ENCODE measurements at regions not wholly inside any gene's neighbourhood (a gene's known extent, or its start where the extent isn't known, plus 50 kb on each side); places are given as distances from the start of the nearest gene placed in this dataset.

- H3K9me3 Mint-ChIP-seq (ENCODE audit: insufficient read depth), result peaks cover 2% of the 10 kb centered on the region
- H3K4me2 ChIP-seq (replicated peaks; ENCODE audit: low read depth, low read length, poor library complexity, severe bottlenecking), result no peak overlapping the region
- no peaks in the 10 kb centered on the region for H3K27me3 ChIP-seq (replicated peaks in 1 of 4; ENCODE audit: control extremely low read depth in 1 of 4, control insufficient read depth in 3 of 4, insufficient read depth in 4 of 4, low read length in 3 of 4)
- no peak overlapping the region for H3K4me3 ChIP-seq (ENCODE audit: control extremely low read depth in 1 of 5, extremely low read depth in 1 of 5, insufficient read depth in 1 of 5, low read depth in 2 of 5, low read length in 4 of 5)
- intact Hi-C loops (cut with micrococcal nuclease), result no loop called here
- no peaks in the 10 kb centered on the region for H3K4me1 ChIP-seq (ENCODE audit: control insufficient read depth in 2 of 2, insufficient read depth in 2 of 2, low read length in 2 of 2)
- no peak overlapping the region for H3K27ac Mint-ChIP-seq
- WGBS (ENCODE audit: insufficient coverage), result 100% methylated on average over 2 of the region's 5 CpGs
- H3K4me3 Mint-ChIP-seq, result no peak overlapping the region
- TF ChIP-seq, protein P1, sequence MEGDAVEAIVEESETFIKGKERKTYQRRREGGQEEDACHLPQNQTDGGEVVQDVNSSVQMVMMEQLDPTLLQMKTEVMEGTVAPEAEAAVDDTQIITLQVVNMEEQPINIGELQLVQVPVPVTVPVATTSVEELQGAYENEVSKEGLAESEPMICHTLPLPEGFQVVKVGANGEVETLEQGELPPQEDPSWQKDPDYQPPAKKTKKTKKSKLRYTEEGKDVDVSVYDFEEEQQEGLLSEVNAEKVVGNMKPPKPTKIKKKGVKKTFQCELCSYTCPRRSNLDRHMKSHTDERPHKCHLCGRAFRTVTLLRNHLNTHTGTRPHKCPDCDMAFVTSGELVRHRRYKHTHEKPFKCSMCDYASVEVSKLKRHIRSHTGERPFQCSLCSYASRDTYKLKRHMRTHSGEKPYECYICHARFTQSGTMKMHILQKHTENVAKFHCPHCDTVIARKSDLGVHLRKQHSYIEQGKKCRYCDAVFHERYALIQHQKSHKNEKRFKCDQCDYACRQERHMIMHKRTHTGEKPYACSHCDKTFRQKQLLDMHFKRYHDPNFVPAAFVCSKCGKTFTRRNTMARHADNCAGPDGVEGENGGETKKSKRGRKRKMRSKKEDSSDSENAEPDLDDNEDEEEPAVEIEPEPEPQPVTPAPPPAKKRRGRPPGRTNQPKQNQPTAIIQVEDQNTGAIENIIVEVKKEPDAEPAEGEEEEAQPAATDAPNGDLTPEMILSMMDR (IDR thresholded peaks at IDR 0.05), result no peak
- no peak for TF ChIP-seq EZH2 (IDR thresholded peaks at IDR 0.05; ENCODE audit: borderline replicate concordance, insufficient read depth, low read depth, low read length, poor library complexity, severe bottlenecking)
- POLR2A ChIA-PET, result no interaction called here
- H3K9ac ChIP-seq (ENCODE audit: low read length), result no peak overlapping the region
- H3K9me3 ChIP-seq (ENCODE audit: control extremely low read depth in 1 of 3, control insufficient read depth in 2 of 3, insufficient read depth in 1 of 3, low read length in 2 of 3), result no peaks in the 10 kb centered on the region
- ATAC-seq (ENCODE audit: low read depth) (no peak), DNase-seq (no peak)
- H3K4me1 Mint-ChIP-seq, result no peaks in the 10 kb centered on the region
- no peaks in the 10 kb centered on the region for H3K36me3 ChIP-seq (replicated peaks in 1 of 2; ENCODE audit: control extremely low read depth in 1 of 2, control insufficient read depth in 1 of 2, extremely low read depth in 1 of 2, insufficient read depth in 2 of 2, low read length in 1 of 2)
- no peaks in the 10 kb centered on the region for H4K20me1 ChIP-seq (ENCODE audit: control insufficient read depth, insufficient read depth, low read length, poor library complexity, severe bottlenecking)
- no peak overlapping the region for H3K27ac ChIP-seq (ENCODE audit: low read length in 2 of 2)
- H3K79me2 ChIP-seq (ENCODE audit: control insufficient read depth, insufficient read depth, low read length), result no peaks in the 10 kb centered on the region
- H3K27me3 Mint-ChIP-seq, result no peaks in the 10 kb centered on the region
- CTCF ChIA-PET, result no interaction called here
- H2AFZ ChIP-seq (ENCODE audit: insufficient read depth, low read depth, low read length, poor library complexity, severe bottlenecking), result no peak overlapping the region
Measured at GRCh38 chr9:13718539-13718938, 439.0 kb upstream of the MPDZ start.

- Mint-ChIP-seq H3K4me1 (no peaks in the 10 kb centered on the region), H3K27ac (no peak overlapping the region), H3K27me3 (no peaks in the 10 kb centered on the region), H3K9me3 (ENCODE audit: insufficient read depth) (peaks cover 2% of the 10 kb centered on the region), H3K4me3 (no peak overlapping the region)
- ATAC-seq (ENCODE audit: low read depth) (no peak), DNase-seq (no peak)
- POLR2A ChIA-PET, result no interaction called here
- Histone ChIP-seq H3K79me2 (ENCODE audit: control insufficient read depth, insufficient read depth, low read length) (no peaks in the 10 kb centered on the region), H3K4me2 (replicated peaks; ENCODE audit: low read depth, low read length, poor library complexity, severe bottlenecking) (no peak overlapping the region), H2AFZ (ENCODE audit: insufficient read depth, low read depth, low read length, poor library complexity, severe bottlenecking) (no peak overlapping the region), H3K4me1 (ENCODE audit: control insufficient read depth in 2 of 2, insufficient read depth in 2 of 2, low read length in 2 of 2) (no peaks in the 10 kb centered on the region), H3K4me3 (ENCODE audit: control extremely low read depth in 1 of 5, extremely low read depth in 1 of 5, insufficient read depth in 1 of 5, low read depth in 2 of 5, low read length in 4 of 5) (no peak overlapping the region), H4K20me1 (ENCODE audit: control insufficient read depth, insufficient read depth, low read length, poor library complexity, severe bottlenecking) (no peaks in the 10 kb centered on the region), H3K27me3 (replicated peaks in 1 of 4; ENCODE audit: control extremely low read depth in 1 of 4, control insufficient read depth in 3 of 4, insufficient read depth in 4 of 4, low read length in 3 of 4) (no peaks in the 10 kb centered on the region), H3K27ac (ENCODE audit: low read length in 2 of 2) (no peak overlapping the region), H3K9ac (ENCODE audit: low read length) (no peak overlapping the region), H3K9me3 (ENCODE audit: control extremely low read depth in 1 of 3, control insufficient read depth in 2 of 3, insufficient read depth in 1 of 3, low read length in 2 of 3) (no peaks in the 10 kb centered on the region), H3K36me3 (replicated peaks in 1 of 2; ENCODE audit: control extremely low read depth in 1 of 2, control insufficient read depth in 1 of 2, extremely low read depth in 1 of 2, insufficient read depth in 2 of 2, low read length in 1 of 2) (no peaks in the 10 kb centered on the region)
- no peak for TF ChIP-seq EZH2 (IDR thresholded peaks at IDR 0.05; ENCODE audit: borderline replicate concordance, insufficient read depth, low read depth, low read length, poor library complexity, severe bottlenecking)
- TF ChIP-seq, protein P1 (IDR thresholded peaks at IDR 0.05), result no peak
- intact Hi-C loops (cut with micrococcal nuclease), result no loop called here
- CTCF ChIA-PET, result no interaction called here
- 91% methylated on average over 1 of the region's 4 CpGs for WGBS (ENCODE audit: insufficient coverage)
Measured at GRCh38 chr9:13718086-13718485, 438.6 kb upstream of the MPDZ start.

Measured in B cell (primary cell).